HL-60 (cell line): ENCODE measurements at regions not wholly inside any gene's neighbourhood (a gene's known extent, or its start where the extent isn't known, plus 50 kb on each side); places are given as distances from the start of the nearest gene placed in this dataset.

Source experiments
- DNase-seq, 2 experiments: peaks; one replicate each; pipeline ENCODE4 v3.0.0-alpha.2; 2010 to 2020; ENCODE audit warnings: low read depth in 1 of 2, low spot score in 1 of 2
- H3K27ac ChIP-seq: fragments of 250-450 bp; sonication (Bioruptor Pico); replicated peaks from 2 replicates; pipeline ENCODE4 v1.5.1; 2020; ENCODE audit warnings: mild to moderate bottlenecking, moderate library complexity
- H3K27me3 ChIP-seq: fragments of 250-450 bp; sonication (Bioruptor Pico); 2 replicates; pipeline ENCODE4 v1.5.1; 2021; ENCODE audit warnings: mild to moderate bottlenecking, moderate library complexity; ENCODE audit not compliant: insufficient read depth, poor library complexity, severe bottlenecking
- H3K4me3 ChIP-seq: replicated peaks from 2 replicates; pipeline ENCODE4 v1.5.1; 2011; ENCODE audit warnings: mild to moderate bottlenecking, control low read depth, low read length; ENCODE audit not compliant: insufficient read depth
- GABPA ChIP-seq: IDR thresholded peaks from 2 replicates; pipeline ENCODE4 v1.6.1; 2012; ENCODE audit warnings: low read depth
- POLR2AphosphoS5 ChIP-seq: IDR thresholded peaks from 2 replicates; pipeline ENCODE4 v1.6.1; 2012; ENCODE audit warnings: low read depth
- REST ChIP-seq: IDR thresholded peaks from 2 replicates; pipeline ENCODE4 v1.6.1; 2012; ENCODE audit warnings: low read depth; ENCODE audit not compliant: insufficient replicate concordance
- SPI1 ChIP-seq: IDR thresholded peaks from 2 replicates; pipeline ENCODE4 v1.6.1; 2012; ENCODE audit warnings: low read depth, mild to moderate bottlenecking, borderline replicate concordance
- TF ChIP-seq, protein P1 (sequence below): IDR thresholded peaks from one replicate; pipeline ENCODE4 v1.5.1; 2011; ENCODE audit warnings: low read length, control low read depth, inconsistent platforms; ENCODE audit not compliant: insufficient read depth

GRCh38 chr21:37967036-37967435 lies 50.8 kb upstream of the KCNJ6 start:
- Histone ChIP-seq H3K4me3 (no peak overlapping the region), H3K27me3 (peaks cover 3% of the 10 kb centered on the region), H3K27ac (no peak overlapping the region)
- DNase-seq = no peak
- TF ChIP-seq, protein P1, sequence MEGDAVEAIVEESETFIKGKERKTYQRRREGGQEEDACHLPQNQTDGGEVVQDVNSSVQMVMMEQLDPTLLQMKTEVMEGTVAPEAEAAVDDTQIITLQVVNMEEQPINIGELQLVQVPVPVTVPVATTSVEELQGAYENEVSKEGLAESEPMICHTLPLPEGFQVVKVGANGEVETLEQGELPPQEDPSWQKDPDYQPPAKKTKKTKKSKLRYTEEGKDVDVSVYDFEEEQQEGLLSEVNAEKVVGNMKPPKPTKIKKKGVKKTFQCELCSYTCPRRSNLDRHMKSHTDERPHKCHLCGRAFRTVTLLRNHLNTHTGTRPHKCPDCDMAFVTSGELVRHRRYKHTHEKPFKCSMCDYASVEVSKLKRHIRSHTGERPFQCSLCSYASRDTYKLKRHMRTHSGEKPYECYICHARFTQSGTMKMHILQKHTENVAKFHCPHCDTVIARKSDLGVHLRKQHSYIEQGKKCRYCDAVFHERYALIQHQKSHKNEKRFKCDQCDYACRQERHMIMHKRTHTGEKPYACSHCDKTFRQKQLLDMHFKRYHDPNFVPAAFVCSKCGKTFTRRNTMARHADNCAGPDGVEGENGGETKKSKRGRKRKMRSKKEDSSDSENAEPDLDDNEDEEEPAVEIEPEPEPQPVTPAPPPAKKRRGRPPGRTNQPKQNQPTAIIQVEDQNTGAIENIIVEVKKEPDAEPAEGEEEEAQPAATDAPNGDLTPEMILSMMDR = no peak
- TF ChIP-seq SPI1 (no peak), GABPA (no peak), REST (no peak), POLR2AphosphoS5 (no peak)

- TF ChIP-seq, protein P1 = no peak
- no peak for TF ChIP-seq REST
- no peak for TF ChIP-seq GABPA
- TF ChIP-seq SPI1 = no peak
- no peak for TF ChIP-seq POLR2AphosphoS5
- Histone ChIP-seq H3K4me3 (no peak overlapping the region), H3K27me3 (peaks cover 3% of the 10 kb centered on the region), H3K27ac (no peak overlapping the region)
- no peak for DNase-seq
These were observed 52.5 kb upstream of the KCNJ6 start for GRCh38 chr21:37968744-37969143.

DNA sequence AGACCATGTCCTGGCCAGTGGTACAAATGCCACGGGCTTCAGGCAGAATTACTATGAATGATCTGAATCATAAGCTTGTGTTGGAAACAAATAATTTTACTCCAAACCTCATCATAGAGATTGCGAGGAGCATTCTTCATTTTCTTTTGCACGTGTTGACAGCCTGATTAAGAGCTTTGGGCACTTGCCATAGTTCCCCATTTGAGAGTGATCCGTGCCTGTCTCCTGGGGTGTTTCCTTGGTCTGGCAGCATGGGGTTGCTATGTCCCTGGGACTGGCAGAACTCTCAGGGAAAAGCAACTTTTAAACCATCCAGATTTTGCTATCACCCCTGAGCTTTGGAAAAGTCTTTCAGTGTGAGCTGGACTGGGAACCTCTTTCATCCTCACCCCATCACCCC lies 54.3 kb upstream of the KCNJ6 start:
- H3K4me3 ChIP-seq = no peak overlapping the region
- no peak for DNase-seq
- no peak for TF ChIP-seq POLR2AphosphoS5
- no peak for TF ChIP-seq REST
- TF ChIP-seq, protein P1 = no peak
- TF ChIP-seq GABPA = no peak
- TF ChIP-seq SPI1 = no peak
- H3K27ac ChIP-seq = no peak overlapping the region
- H3K27me3 ChIP-seq = peaks cover 3% of the 10 kb centered on the region
